Peyer's patch (tissue), 4 donors: ENCODE measurements at regions not wholly inside any gene's neighbourhood (a gene's known extent, or its start where the extent isn't known, plus 50 kb on each side); places are given as distances from the start of the nearest gene placed in this dataset.

Source experiments
- DNase-seq, 3 donors: peaks; one replicate each; pipeline ENCODE4 v3.0.0-alpha.2; 2017 to 2019
- H3K27ac ChIP-seq, 4 donors: fragments of 200-600 bp; sonication (generic); one replicate each; pipeline ENCODE4 v1.5.1; 2016 to 2019
- H3K27me3 ChIP-seq, 2 donors: fragments of 200-600 bp; sonication (generic); one replicate each; pipeline ENCODE4 v1.5.1; 2019
- H3K36me3 ChIP-seq, 3 donors: fragments of 200-600 bp; sonication (generic); one replicate each; pipeline ENCODE4 v1.5.1; 2016 to 2019
- H3K4me1 ChIP-seq, 4 donors: fragments of 200-600 bp; sonication (generic); one replicate each; pipeline ENCODE4 v1.5.1; 2016 to 2019
- H3K4me3 ChIP-seq, 4 donors: fragments of 200-600 bp; sonication (generic); 1 replicate in 3 of 4; 2 replicates in 1 of 4; pipeline ENCODE4 v1.5.1; 2016 to 2019; ENCODE audit warnings: mild to moderate bottlenecking in 1 of 4
- H3K9me3 ChIP-seq, 4 donors: fragments of 200-600 bp; sonication (generic); one replicate each; pipeline ENCODE4 v1.5.1; 2016 to 2019; ENCODE audit warnings: mild to moderate bottlenecking in 1 of 4
- CTCF ChIP-seq, 6 experiments: fragments of 450-650 bp in 4 of 6; fragments of 200-600 bp in 2 of 6; sonication (generic) in 1 of 6; IDR thresholded peaks; one replicate each; pipeline ENCODE4 v1.5.1; 2017 to 2019; ENCODE audit warnings: antibody characterized with exemption in 6 of 6, mild to moderate bottlenecking in 3 of 6, moderate library complexity in 1 of 6
- POLR2A ChIP-seq, 2 donors: fragments of 450-650 bp; IDR thresholded peaks; one replicate each; pipeline ENCODE4 v1.5.1; 2017; ENCODE audit warnings: antibody characterized with exemption in 2 of 2, mild to moderate bottlenecking in 2 of 2, moderate library complexity in 2 of 2

- no peak overlapping the region for H3K4me3 ChIP-seq
- no peaks in the 10 kb centered on the region for H3K9me3 ChIP-seq
- H3K36me3 ChIP-seq, result no peaks in the 10 kb centered on the region
- H3K27me3 ChIP-seq, result peaks cover 0 to 4% of the 10 kb centered on the region in 2 donors
- DNase-seq, result no peak
- TF ChIP-seq CTCF (IDR thresholded peaks at IDR 0.05) (no peak), POLR2A (IDR thresholded peaks at IDR 0.05) (no peak)
- H3K4me1 ChIP-seq, result no peaks in the 10 kb centered on the region
- no peak overlapping the region for H3K27ac ChIP-seq
These were observed 66.4 kb upstream of the KCNG1 start for GRCh38 chr20:51089272-51089781.

- Histone ChIP-seq H3K4me1 (no peaks in the 10 kb centered on the region), H3K27ac (peak overlapping the region in 2 of 4 donors; percentile 26 to 30), H3K9me3 (no peaks in the 10 kb centered on the region), H3K4me3 (peak overlapping the region in 1 of 4 donors; percentile 5), H3K27me3 (peaks cover 0 to 4% of the 10 kb centered on the region in 2 donors), H3K36me3 (no peaks in the 10 kb centered on the region)
- no peak for TF ChIP-seq CTCF (IDR thresholded peaks at IDR 0.05)
- DNase-seq, result no peak
These were observed 64.4 kb upstream of the KCNG1 start for GRCh38 chr20:51087266-51087665.

DNA sequence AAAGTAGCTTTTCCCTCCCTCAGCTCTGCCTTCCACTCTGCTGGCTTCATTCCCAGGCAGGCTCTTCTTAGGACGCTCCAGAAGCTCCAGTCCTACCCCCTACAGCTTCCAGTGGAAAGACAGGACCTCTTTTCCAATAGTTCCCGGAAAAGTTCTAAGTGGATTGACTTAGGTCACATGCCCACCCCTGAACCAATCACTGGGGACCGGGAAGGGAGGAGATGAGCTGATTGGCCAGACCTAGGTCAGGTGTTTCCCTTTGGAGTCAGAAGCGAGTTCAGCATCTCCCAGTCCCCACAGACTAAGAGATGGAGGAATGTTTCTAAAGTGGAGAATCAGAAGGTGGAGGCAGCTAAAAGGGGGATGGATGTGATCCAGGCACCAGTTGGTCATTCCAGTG, 62.9 kb upstream of the KCNG1 start:
- Histone ChIP-seq H3K27me3 (no peaks in the 10 kb centered on the region), H3K36me3 (no peaks in the 10 kb centered on the region), H3K4me3 (no peak overlapping the region), H3K9me3 (no peaks in the 10 kb centered on the region), H3K27ac (no peak overlapping the region), H3K4me1 (no peaks in the 10 kb centered on the region)
- no peak for TF ChIP-seq CTCF (IDR thresholded peaks at IDR 0.05)
- TF ChIP-seq POLR2A (IDR thresholded peaks at IDR 0.05), result no peak
- DNase-seq, result no peak

DNA sequence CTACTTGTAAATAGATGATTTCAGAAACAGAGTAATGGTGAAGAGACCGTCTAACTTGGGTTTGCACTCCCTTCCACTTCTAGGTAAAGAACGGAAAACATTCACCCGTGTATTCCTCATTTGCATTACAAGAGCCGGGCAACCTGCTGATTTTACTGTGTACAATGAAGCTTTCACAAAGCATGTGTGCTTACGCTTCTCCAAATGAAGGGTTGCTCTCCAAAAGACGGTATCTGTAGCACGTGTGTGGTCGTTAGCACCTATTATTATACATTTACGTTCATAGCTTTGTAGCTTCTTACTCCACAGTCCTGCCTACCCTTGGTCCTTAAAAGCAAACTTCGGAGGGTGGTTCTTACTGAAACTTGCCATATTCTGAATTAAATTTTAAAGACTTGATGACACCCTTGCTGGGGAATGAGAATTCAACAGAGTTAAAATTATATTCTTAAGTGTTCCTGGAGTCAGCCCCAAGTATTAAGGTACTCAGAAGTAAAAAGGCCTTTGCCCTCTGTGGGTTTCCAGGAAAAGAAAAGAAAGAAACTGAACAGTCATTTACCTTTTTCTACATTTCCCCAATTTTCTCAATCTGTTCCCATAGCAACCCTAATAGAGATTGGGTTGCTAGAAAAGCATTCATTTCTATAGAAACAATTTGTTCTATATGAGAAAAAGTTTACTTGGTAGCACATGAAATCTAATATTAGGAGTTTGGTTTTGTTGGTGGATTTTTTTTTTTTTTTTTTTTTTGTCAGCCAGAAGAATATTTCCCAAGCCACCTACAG, 61.9 kb upstream of the KCNG1 start:
- H3K4me1 ChIP-seq, result no peaks in the 10 kb centered on the region
- no peaks in the 10 kb centered on the region for H3K27me3 ChIP-seq
- no peak overlapping the region for H3K4me3 ChIP-seq
- no peaks in the 10 kb centered on the region for H3K36me3 ChIP-seq
- no peak overlapping the region for H3K27ac ChIP-seq
- no peak for DNase-seq
- no peak for TF ChIP-seq CTCF (IDR thresholded peaks at IDR 0.05)
- no peak for TF ChIP-seq POLR2A (IDR thresholded peaks at IDR 0.05)
- no peaks in the 10 kb centered on the region for H3K9me3 ChIP-seq

DNA sequence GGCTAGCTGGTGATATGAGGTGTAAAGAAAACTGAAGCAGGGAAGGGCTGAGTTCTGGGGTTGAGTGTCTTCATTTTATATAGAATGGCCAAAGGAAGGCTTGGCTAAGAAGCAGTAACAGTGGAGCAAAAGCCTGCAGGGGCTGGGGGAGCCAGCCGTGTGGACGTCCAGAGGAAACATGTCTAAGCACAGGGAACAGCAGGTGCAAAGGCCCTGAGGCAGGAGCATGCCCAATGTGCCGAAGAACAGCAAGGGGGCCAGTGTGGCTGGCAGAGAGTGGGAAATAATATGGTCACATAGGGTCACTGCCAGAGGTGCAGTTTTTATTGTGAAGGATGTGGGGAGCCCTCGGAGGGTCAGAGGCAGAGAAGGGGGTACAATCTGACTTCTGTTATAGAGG, 60.5 kb upstream of the KCNG1 start:
- Histone ChIP-seq H3K27ac (no peak overlapping the region), H3K27me3 (no peaks in the 10 kb centered on the region), H3K36me3 (no peaks in the 10 kb centered on the region), H3K4me3 (no peak overlapping the region), H3K4me1 (no peaks in the 10 kb centered on the region), H3K9me3 (no peaks in the 10 kb centered on the region)
- TF ChIP-seq CTCF (IDR thresholded peaks at IDR 0.05) (no peak), POLR2A (IDR thresholded peaks at IDR 0.05) (no peak)
- DNase-seq, result no peak
